ENCODE measurements at regions not wholly inside any gene's neighbourhood (a gene's known extent, or its start where the extent isn't known, plus 50 kb on each side); places are given as distances from the start of the nearest gene placed in this dataset.

- TF ChIP-seq POLR2A (IDR thresholded peaks at IDR 0.05) = no peak
- no peak for TF ChIP-seq CTCF (IDR thresholded peaks at IDR 0.05)
Observed at GRCh38 chr6:92892626-92893170, 526.7 kb downstream of the EPHA7 start.

Measured in breast epithelium (tissue), 3 donors.